ENCODE measurements at regions not wholly inside any gene's neighbourhood (a gene's known extent, or its start where the extent isn't known, plus 50 kb on each side); places are given as distances from the start of the nearest gene placed in this dataset.

DNA sequence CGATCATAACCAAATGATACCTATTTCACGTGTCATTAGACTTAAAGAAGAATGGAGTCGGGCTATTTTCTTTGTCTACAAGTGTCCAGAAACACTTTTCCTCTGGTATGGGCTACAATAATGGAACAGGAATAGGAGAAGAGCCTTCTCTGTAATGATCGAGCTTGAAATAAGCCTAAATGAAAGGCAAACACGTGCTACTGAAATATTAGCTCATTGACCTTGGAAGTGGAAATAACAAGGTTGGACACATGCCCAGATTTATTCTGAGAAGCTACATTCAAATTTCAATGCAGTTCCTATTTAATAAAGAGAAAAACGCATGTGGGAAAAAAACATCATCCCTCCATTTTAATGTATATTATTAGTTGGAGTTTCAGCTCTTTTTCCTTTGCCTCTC is 254.7 kb upstream of the PTER start:
- ChIA-PET CTCF (no interaction called here), POLR2A (interaction anchor here (0.6 kb wide), 1 partner anchor 258 kb away, joined by 3 read pairs; no protein-coding TSS in a partner anchor)

GRCh38 chr10:16182688-16183087 is 254.1 kb upstream of the PTER start:
- CTCF ChIA-PET: no interaction called here
- POLR2A ChIA-PET: interaction anchor here (0.6 kb wide), 1 partner anchor 258 kb away, joined by 3 read pairs; no protein-coding TSS in a partner anchor
- intact Hi-C loops (cut with micrococcal nuclease): no loop called here

More for the DNA sequence above, 254.7 kb upstream of the PTER start:
- intact Hi-C loops (cut with micrococcal nuclease): no loop called here
- no peaks in the 10 kb centered on the region for H3K36me3 Mint-ChIP-seq (ENCODE audit: insufficient read depth, unreplicated experiment)
- no peaks in the 10 kb centered on the region for H3K4me1 Mint-ChIP-seq (ENCODE audit: insufficient read depth, unreplicated experiment)
- TF ChIP-seq, protein P1, sequence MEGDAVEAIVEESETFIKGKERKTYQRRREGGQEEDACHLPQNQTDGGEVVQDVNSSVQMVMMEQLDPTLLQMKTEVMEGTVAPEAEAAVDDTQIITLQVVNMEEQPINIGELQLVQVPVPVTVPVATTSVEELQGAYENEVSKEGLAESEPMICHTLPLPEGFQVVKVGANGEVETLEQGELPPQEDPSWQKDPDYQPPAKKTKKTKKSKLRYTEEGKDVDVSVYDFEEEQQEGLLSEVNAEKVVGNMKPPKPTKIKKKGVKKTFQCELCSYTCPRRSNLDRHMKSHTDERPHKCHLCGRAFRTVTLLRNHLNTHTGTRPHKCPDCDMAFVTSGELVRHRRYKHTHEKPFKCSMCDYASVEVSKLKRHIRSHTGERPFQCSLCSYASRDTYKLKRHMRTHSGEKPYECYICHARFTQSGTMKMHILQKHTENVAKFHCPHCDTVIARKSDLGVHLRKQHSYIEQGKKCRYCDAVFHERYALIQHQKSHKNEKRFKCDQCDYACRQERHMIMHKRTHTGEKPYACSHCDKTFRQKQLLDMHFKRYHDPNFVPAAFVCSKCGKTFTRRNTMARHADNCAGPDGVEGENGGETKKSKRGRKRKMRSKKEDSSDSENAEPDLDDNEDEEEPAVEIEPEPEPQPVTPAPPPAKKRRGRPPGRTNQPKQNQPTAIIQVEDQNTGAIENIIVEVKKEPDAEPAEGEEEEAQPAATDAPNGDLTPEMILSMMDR (IDR thresholded peaks at IDR 0.05; ENCODE audit: unreplicated experiment): no peak
- peaks cover 11% of the 10 kb centered on the region for H3K27me3 Mint-ChIP-seq (ENCODE audit: insufficient read depth, unreplicated experiment)
- no peak overlapping the region for H3K27ac Mint-ChIP-seq (ENCODE audit: low read depth, unreplicated experiment)
- H3K4me3 Mint-ChIP-seq (ENCODE audit: unreplicated experiment): no peak overlapping the region
- DNase-seq (ENCODE audit: unreplicated experiment): no peak
- BruUV-seq (replicated peaks): no TSS peak
- H3K9me3 Mint-ChIP-seq (ENCODE audit: unreplicated experiment): no peaks in the 10 kb centered on the region

DNA sequence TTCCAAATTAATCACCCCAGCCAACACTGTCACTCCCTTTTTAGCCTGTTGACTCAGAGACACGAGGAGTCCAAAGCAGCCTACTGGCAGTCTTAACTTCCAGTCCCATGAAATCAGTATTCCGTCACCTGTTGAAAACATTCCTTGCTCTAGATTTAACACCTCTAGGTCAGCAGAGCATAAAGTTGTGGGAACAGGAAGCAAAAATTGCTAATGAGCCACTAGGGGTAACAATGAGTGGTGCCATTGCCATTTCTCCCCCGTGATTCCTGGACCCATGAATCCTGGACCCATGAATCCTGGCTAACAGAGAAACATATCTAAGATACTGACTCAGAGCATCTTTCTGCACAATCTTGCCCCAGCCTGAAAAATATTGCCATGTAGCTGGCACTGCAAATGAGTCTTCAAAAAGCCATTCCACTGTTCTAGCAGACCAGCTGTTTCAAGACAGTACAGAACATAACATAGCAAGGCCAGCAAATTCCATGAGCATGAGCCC is 252.7 kb upstream of the PTER start:
- peaks cover 11% of the 10 kb centered on the region for H3K27me3 Mint-ChIP-seq (ENCODE audit: insufficient read depth, unreplicated experiment)
- BruUV-seq (replicated peaks): no TSS peak
- no peaks in the 10 kb centered on the region for H3K9me3 Mint-ChIP-seq (ENCODE audit: unreplicated experiment)
- no peak for DNase-seq (ENCODE audit: unreplicated experiment)
- H3K4me1 Mint-ChIP-seq (ENCODE audit: insufficient read depth, unreplicated experiment): no peaks in the 10 kb centered on the region
- ChIA-PET POLR2A (no interaction called here), CTCF (interaction anchor here (0.7 kb wide), 1 partner anchor 445 kb away, joined by 5 read pairs; no protein-coding TSS in a partner anchor)
- TF ChIP-seq, protein P1 (IDR thresholded peaks at IDR 0.05; ENCODE audit: unreplicated experiment): no peak
- H3K4me3 Mint-ChIP-seq (ENCODE audit: unreplicated experiment): no peak overlapping the region
- no peak overlapping the region for H3K27ac Mint-ChIP-seq (ENCODE audit: low read depth, unreplicated experiment)
- intact Hi-C loops (cut with micrococcal nuclease): no loop called here
- H3K36me3 Mint-ChIP-seq (ENCODE audit: insufficient read depth, unreplicated experiment): no peaks in the 10 kb centered on the region

More at GRCh38 chr10:16182688-16183087, 254.1 kb upstream of the PTER start:
- Mint-ChIP-seq H3K27me3 (ENCODE audit: insufficient read depth, unreplicated experiment) (peaks cover 11% of the 10 kb centered on the region), H3K27ac (ENCODE audit: low read depth, unreplicated experiment) (no peak overlapping the region), H3K4me3 (ENCODE audit: unreplicated experiment) (no peak overlapping the region), H3K9me3 (ENCODE audit: unreplicated experiment) (no peaks in the 10 kb centered on the region), H3K36me3 (ENCODE audit: insufficient read depth, unreplicated experiment) (no peaks in the 10 kb centered on the region), H3K4me1 (ENCODE audit: insufficient read depth, unreplicated experiment) (no peaks in the 10 kb centered on the region)
- TF ChIP-seq, protein P1 (IDR thresholded peaks at IDR 0.05; ENCODE audit: unreplicated experiment): no peak
- no peak for DNase-seq (ENCODE audit: unreplicated experiment)
- BruUV-seq (replicated peaks): no TSS peak

GRCh38 chr10:16184906-16185305 is 251.9 kb upstream of the PTER start:
- peaks cover 4% of the 10 kb centered on the region for H3K27me3 Mint-ChIP-seq (ENCODE audit: insufficient read depth, unreplicated experiment)
- H3K4me3 Mint-ChIP-seq (ENCODE audit: unreplicated experiment): no peak overlapping the region
- TF ChIP-seq, protein P1 (IDR thresholded peaks at IDR 0.05; ENCODE audit: unreplicated experiment): no peak
- no TSS peak for BruUV-seq (replicated peaks)
- POLR2A ChIA-PET: no interaction called here
- H3K9me3 Mint-ChIP-seq (ENCODE audit: unreplicated experiment): no peaks in the 10 kb centered on the region
- no peak for DNase-seq (ENCODE audit: unreplicated experiment)
- intact Hi-C loops (cut with micrococcal nuclease): no loop called here
- H3K27ac Mint-ChIP-seq (ENCODE audit: low read depth, unreplicated experiment): no peak overlapping the region
- H3K36me3 Mint-ChIP-seq (ENCODE audit: insufficient read depth, unreplicated experiment): no peaks in the 10 kb centered on the region
- no peaks in the 10 kb centered on the region for H3K4me1 Mint-ChIP-seq (ENCODE audit: insufficient read depth, unreplicated experiment)
- CTCF ChIA-PET: no interaction called here

Data from MCF 10A (cell line).